ENCODE measurements at regions not wholly inside any gene's neighbourhood (a gene's known extent, or its start where the extent isn't known, plus 50 kb on each side); places are given as distances from the start of the nearest gene placed in this dataset.

GRCh38 chr7:17617380-17617779 lies 318.9 kb downstream of the AHR start:
- no peak for TF ChIP-seq CTCF (IDR thresholded peaks at IDR 0.05)
- TF ChIP-seq POLR2A (IDR thresholded peaks at IDR 0.05), result no peak

All from tibial nerve (tissue), 3 donors.